NB4 (cell line): ENCODE measurements at regions not wholly inside any gene's neighbourhood (a gene's known extent, or its start where the extent isn't known, plus 50 kb on each side); places are given as distances from the start of the nearest gene placed in this dataset.

Experiments
- DNase-seq: peaks from one replicate; pipeline ENCODE4 v3.0.0; 2010; ENCODE audit warnings: low read depth
- H3K4me3 ChIP-seq: one replicate; pipeline ENCODE4 v1.5.1; 2011; ENCODE audit warnings: mild to moderate bottlenecking, low read depth, low read length, moderate library complexity
- MYC ChIP-seq: IDR thresholded peaks from 2 replicates; pipeline ENCODE4 v1.6.1; 2011; ENCODE audit warnings: low read depth, low read length
- POLR2A ChIP-seq: IDR thresholded peaks from 2 replicates; pipeline ENCODE4 v1.6.1; 2011; ENCODE audit warnings: mild to moderate bottlenecking; ENCODE audit not compliant: insufficient read length; ENCODE audit errors: extremely low read depth
- TF ChIP-seq, protein P1 (sequence below): IDR thresholded peaks from one replicate; pipeline ENCODE4 v1.5.1; 2012; ENCODE audit warnings: low read depth, low read length
- TF ChIP-seq, protein P2 (sequence below): IDR thresholded peaks from 2 replicates; pipeline ENCODE4 v1.6.1; 2011; ENCODE audit warnings: low read depth, low read length

DNA sequence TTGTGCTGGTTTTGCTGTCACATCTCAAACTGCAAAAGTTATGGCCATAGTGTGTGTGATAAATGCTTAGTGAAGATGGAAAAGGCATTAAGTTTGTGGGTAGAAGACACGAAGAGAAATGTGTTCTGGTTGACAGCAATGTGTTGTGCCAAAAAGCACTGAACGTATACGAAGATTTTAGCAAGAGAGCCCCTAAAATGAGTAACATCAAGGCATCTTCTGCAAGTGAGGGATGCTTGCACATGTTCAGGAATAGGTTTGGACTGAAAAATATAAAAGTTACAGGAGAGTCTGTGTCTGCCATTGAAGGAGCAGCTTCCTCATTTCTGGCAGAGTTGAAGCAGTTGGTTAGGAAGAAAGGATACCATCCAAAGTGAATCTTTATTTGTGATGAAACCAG lies 167.1 kb downstream of the ADAMTS15 start:
- H3K4me3 ChIP-seq, result no peak overlapping the region
- TF ChIP-seq, protein P1, sequence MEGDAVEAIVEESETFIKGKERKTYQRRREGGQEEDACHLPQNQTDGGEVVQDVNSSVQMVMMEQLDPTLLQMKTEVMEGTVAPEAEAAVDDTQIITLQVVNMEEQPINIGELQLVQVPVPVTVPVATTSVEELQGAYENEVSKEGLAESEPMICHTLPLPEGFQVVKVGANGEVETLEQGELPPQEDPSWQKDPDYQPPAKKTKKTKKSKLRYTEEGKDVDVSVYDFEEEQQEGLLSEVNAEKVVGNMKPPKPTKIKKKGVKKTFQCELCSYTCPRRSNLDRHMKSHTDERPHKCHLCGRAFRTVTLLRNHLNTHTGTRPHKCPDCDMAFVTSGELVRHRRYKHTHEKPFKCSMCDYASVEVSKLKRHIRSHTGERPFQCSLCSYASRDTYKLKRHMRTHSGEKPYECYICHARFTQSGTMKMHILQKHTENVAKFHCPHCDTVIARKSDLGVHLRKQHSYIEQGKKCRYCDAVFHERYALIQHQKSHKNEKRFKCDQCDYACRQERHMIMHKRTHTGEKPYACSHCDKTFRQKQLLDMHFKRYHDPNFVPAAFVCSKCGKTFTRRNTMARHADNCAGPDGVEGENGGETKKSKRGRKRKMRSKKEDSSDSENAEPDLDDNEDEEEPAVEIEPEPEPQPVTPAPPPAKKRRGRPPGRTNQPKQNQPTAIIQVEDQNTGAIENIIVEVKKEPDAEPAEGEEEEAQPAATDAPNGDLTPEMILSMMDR, result no peak
- TF ChIP-seq, protein P2, sequence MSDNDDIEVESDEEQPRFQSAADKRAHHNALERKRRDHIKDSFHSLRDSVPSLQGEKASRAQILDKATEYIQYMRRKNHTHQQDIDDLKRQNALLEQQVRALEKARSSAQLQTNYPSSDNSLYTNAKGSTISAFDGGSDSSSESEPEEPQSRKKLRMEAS, result no peak
- DNase-seq, result no peak

DNA sequence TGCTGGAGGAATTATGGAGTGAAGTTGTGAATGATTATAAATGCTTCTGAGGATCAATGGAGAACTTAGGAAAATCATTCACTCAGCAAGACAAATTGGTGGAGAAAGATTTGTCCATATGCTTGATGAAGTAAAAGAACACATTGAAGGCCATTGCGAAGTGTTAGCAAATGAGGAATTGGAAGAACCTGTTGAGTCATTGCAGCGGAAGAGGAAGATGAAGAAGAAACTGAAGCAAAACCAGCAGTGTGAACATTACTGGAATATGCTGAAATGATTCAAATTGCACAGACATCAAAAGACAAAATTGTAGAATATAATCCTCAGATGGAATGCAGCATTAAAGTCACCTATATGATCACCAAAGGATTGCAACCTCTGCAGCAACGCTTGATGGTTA lies 168.1 kb downstream of the ADAMTS15 start:
- H3K4me3 ChIP-seq, result no peak overlapping the region
- DNase-seq, result peak; percentile 23
- TF ChIP-seq POLR2A (no peak), MYC (no peak)
- TF ChIP-seq, protein P1, result no peak
- TF ChIP-seq, protein P2, result no peak

DNA sequence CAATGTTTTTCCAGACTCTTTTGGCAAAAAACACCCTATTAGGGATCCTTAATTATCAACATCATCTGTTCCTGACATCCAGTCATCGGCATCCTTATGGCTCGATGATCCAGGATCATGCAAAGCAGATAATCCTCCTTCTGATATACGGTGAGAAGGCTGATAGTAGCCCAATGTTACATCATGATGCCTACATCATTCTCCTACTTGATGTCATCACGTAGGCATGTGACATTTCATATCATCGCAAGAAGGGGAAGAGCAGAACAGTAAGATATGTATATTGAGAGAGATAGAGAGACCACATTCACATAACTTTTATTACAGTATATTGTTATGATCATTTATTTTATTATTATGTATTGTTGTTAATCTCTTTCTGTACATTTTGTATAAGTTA lies 168.6 kb downstream of the ADAMTS15 start:
- no peak for TF ChIP-seq MYC
- TF ChIP-seq, protein P1, result no peak
- TF ChIP-seq POLR2A, result no peak
- TF ChIP-seq, protein P2, result no peak
- DNase-seq, result no peak
- no peak overlapping the region for H3K4me3 ChIP-seq

DNA sequence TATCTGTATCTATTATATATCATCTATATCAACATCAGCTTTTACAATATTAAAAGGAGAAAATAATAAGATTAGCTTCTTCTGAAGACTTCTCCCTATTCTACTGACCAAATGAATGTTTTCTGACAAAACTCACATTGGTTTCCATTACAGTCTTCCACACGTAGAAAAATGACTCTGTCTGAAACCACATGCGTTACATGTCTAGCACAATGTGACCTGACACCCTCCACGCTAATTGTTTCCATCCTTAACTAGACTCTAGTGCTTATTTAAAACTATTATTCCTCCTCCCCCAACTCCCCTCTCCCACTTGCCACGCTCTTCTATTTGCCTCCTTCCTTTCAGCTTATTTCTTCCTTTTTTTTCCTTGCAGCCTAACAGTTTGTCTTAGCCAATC lies 172.1 kb downstream of the ADAMTS15 start:
- TF ChIP-seq, protein P1, result no peak
- TF ChIP-seq, protein P2, result no peak
- TF ChIP-seq POLR2A, result no peak
- TF ChIP-seq MYC, result no peak
- H3K4me3 ChIP-seq, result no peak overlapping the region
- DNase-seq, result no peak

DNA sequence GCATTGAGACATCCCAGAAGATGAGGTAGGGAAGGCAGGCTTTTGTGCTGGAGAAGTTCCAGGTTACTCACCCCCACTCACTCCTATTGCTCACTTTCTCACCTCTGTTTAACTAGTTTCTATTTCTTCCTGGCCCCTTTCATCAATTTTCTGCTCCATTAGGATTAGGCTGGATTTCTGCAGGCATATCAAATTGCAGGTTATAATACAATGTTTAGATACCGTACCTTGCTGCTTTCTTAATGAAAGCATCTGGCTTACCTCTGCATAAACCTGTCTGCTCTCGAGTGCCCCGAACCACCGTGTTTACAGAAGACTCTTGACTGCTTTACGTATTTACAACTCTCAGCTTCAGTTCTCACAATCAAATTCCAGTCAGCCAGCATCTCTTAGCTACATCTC lies 173.7 kb downstream of the ADAMTS15 start:
- no peak overlapping the region for H3K4me3 ChIP-seq
- TF ChIP-seq, protein P2, result no peak
- TF ChIP-seq, protein P1, result no peak
- TF ChIP-seq MYC (no peak), POLR2A (no peak)
- DNase-seq, result no peak

DNA sequence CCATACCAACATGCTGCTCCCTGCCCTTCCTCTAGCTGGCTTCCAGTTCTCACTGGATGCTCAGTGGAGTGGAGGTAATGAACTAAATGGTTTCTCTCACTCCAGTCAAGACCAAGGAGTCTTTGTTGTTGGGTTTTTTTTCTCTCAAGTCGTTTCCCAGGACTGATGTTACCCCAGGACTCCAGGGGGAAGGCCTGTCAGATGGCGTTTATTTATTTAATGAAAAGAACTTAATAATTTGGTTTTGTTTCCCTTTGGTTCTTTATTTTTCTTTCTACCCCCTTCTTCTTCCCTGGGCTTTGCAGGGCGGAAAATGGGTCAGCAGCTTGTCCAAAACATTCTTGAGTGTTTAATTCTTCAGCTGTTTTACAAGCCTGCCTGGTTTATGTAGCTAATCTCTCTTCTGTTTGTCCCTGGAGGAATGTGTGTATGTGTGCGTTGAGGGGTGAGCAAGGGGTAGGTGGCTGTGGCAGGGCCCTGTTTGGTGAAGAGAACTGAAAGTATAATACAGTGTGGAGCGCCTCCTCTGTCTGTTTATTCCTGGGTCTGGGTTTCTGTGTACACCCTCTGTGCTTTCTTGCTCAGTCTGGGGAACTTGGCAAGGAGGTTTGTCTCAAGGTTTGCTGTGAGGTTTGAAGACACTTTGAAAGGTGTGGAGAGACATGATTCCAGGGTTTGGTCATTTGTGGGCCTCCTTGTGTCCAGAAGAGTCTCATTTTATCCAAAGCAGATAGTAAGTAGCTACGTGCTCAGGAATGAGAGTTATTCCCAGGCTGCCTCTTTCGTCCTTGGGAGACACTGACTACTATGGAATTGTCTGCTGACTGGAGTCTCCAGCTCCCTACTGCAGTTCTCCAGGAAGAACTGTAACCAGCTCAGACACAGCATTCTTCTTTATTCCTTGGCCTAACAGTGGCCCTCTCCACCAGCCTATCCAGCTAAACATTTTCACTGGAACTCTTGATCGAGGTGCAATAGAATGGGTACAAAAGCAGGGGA lies 175.5 kb downstream of the ADAMTS15 start:
- DNase-seq, result no peak
- no peak overlapping the region for H3K4me3 ChIP-seq
- TF ChIP-seq MYC (no peak), POLR2A (no peak)
- TF ChIP-seq, protein P1, result no peak
- TF ChIP-seq, protein P2, result no peak
